A673 (cell line): ENCODE measurements at regions not wholly inside any gene's neighbourhood (a gene's known extent, or its start where the extent isn't known, plus 50 kb on each side); places are given as distances from the start of the nearest gene placed in this dataset.

ENCODE experiments used
- BruUV-seq: library from RNA; stranded (reverse); fragments of 400-500 nt; replicated peaks from 2 replicates; lab custom pipeline; 2021; lab: Mats Ljungman, UMichigan
- CTCF ChIA-PET: fragments of 300-600 bp; sonication (Branson Sonifier 250); formaldehyde crosslinking; loops from one replicate; lab custom pipeline; 2022; ENCODE audit warnings: antibody characterized with exemption; lab: Charles Lee
- POLR2A ChIA-PET: fragments of 300-600 bp; sonication (Branson Sonifier 250); formaldehyde crosslinking; loops from one replicate; lab custom pipeline; 2022; ENCODE audit warnings: antibody characterized with exemption; ENCODE audit not compliant: low non-redundant PET; lab: Charles Lee
- DNase-seq: peaks from one replicate; pipeline ENCODE4 v3.0.0-alpha.2; 2015; ENCODE audit warnings: low spot score
- H3K27ac ChIP-seq: fragments of 200-600 bp; sonication (generic); 2 replicates; pipeline ENCODE4 v1.5.1; 2016; ENCODE audit warnings: mixed run types, low read depth, mild to moderate bottlenecking, mixed read lengths, antibody characterized with exemption, low read length; ENCODE audit not compliant: poor library complexity, severe bottlenecking
- H3K27me3 ChIP-seq: fragments of 200-600 bp; sonication (generic); replicated peaks from 2 replicates; pipeline ENCODE4 v1.6.1; 2017; ENCODE audit warnings: mixed run types, low read depth, mild to moderate bottlenecking, mixed read lengths, antibody characterized with exemption, low read length; ENCODE audit not compliant: insufficient read depth, poor library complexity
- H3K36me3 ChIP-seq: fragments of 200-600 bp; sonication (generic); 2 replicates; pipeline ENCODE4 v1.6.1; 2016; ENCODE audit warnings: mixed run types, mild to moderate bottlenecking, mixed read lengths, antibody characterized with exemption, low read length; ENCODE audit not compliant: insufficient read depth, poor library complexity, severe bottlenecking
- H3K4me1 ChIP-seq: fragments of 200-600 bp; sonication (generic); 2 replicates; pipeline ENCODE4 v1.6.1; 2017; ENCODE audit warnings: mixed run types, mild to moderate bottlenecking, mixed read lengths, antibody characterized with exemption, low read length; ENCODE audit not compliant: insufficient read depth, poor library complexity, severe bottlenecking
- H3K4me3 ChIP-seq: fragments of 200-600 bp; sonication (generic); 2 replicates; pipeline ENCODE4 v1.5.1; 2016; ENCODE audit warnings: low read depth, mixed run types, mild to moderate bottlenecking, mixed read lengths, low read length; ENCODE audit not compliant: poor library complexity, severe bottlenecking
- H3K9me3 ChIP-seq: fragments of 200-600 bp; sonication (generic); 2 replicates; pipeline ENCODE4 v1.6.1; 2016; ENCODE audit warnings: mixed run types, low read depth, mild to moderate bottlenecking, mixed read lengths, antibody characterized with exemption, low read length; ENCODE audit not compliant: poor library complexity, severe bottlenecking
- CTCF ChIP-seq: fragments of 300-800, 200-600 bp; sonication (generic); conservative IDR thresholded peaks from 2 replicates; pipeline ENCODE4 v1.5.1; 2017; ENCODE audit warnings: low read depth, mild to moderate bottlenecking, antibody characterized with exemption, low read length, moderate library complexity, mixed read lengths
- EZH2 ChIP-seq: fragments of 200-600 bp; sonication (generic); IDR thresholded peaks from 2 replicates; pipeline ENCODE4 v1.6.1; 2017; ENCODE audit warnings: borderline replicate concordance, low read depth, mild to moderate bottlenecking, mixed read lengths, antibody characterized with exemption, low read length; ENCODE audit not compliant: poor library complexity, severe bottlenecking
- intact Hi-C: fragments of 100-400 bp; cut with micrococcal nuclease; formaldehyde crosslinking; loops from one replicate; pipeline ENCODE4 v1.10.0; 2022; ENCODE audit not compliant: unreplicated experiment

GRCh38 chr3:191644291-191644690 is 183.3 kb downstream of the PYDC2 start:
- CTCF ChIA-PET = no interaction called here
- no peak overlapping the region for H3K27ac ChIP-seq
- intact Hi-C loops = no loop called here
- no peak for DNase-seq
- BruUV-seq = no TSS peak
- no peak overlapping the region for H3K4me3 ChIP-seq
- no peaks in the 10 kb centered on the region for H3K4me1 ChIP-seq
- POLR2A ChIA-PET = no interaction called here
- H3K9me3 ChIP-seq = no peaks in the 10 kb centered on the region
- H3K36me3 ChIP-seq = no peaks in the 10 kb centered on the region
- no peaks in the 10 kb centered on the region for H3K27me3 ChIP-seq
- TF ChIP-seq EZH2 (no peak), CTCF (no peak)

- TF ChIP-seq CTCF (no peak), EZH2 (no peak)
- Histone ChIP-seq H3K36me3 (no peaks in the 10 kb centered on the region), H3K4me1 (no peaks in the 10 kb centered on the region), H3K4me3 (no peak overlapping the region), H3K27me3 (no peaks in the 10 kb centered on the region), H3K9me3 (no peaks in the 10 kb centered on the region), H3K27ac (no peak overlapping the region)
- no TSS peak for BruUV-seq
- no peak for DNase-seq
- CTCF ChIA-PET = no interaction called here
- intact Hi-C loops = no loop called here
- POLR2A ChIA-PET = no interaction called here
These were observed 185.3 kb downstream of the PYDC2 start for GRCh38 chr3:191646242-191646641.

- BruUV-seq = no TSS peak
- no peaks in the 10 kb centered on the region for H3K9me3 ChIP-seq
- DNase-seq = no peak
- intact Hi-C loops = no loop called here
- H3K27ac ChIP-seq = no peak overlapping the region
- no peaks in the 10 kb centered on the region for H3K27me3 ChIP-seq
- CTCF ChIA-PET = no interaction called here
- TF ChIP-seq CTCF = no peak
- TF ChIP-seq EZH2 = no peak
- no peak overlapping the region for H3K4me3 ChIP-seq
- H3K36me3 ChIP-seq = no peaks in the 10 kb centered on the region
- no peaks in the 10 kb centered on the region for H3K4me1 ChIP-seq
- POLR2A ChIA-PET = no interaction called here
These were observed 187.8 kb downstream of the PYDC2 start for GRCh38 chr3:191648787-191649186.
